Activated CD4-positive, alpha-beta memory T cell treated with anti-CD3 and anti-CD28 coated beads, Interleukin-2, amount 10 ng/mL, durations not matched to agents 7 days and 5 days (primary cell): ENCODE measurements at regions not wholly inside any gene's neighbourhood (a gene's known extent, or its start where the extent isn't known, plus 50 kb on each side); places are given as distances from the start of the nearest gene placed in this dataset.
"Not testable (repeated sequence)": the region's sequence is repeated elsewhere in the genome, so short reads cannot be mapped to it uniquely, and the experiment has no call there.

Experiments used
- CTCF ChIA-PET: fragments of 350-600 bp; sonication (Branson Sonifier 250); formaldehyde crosslinking; loops from one replicate; lab custom pipeline; 2021; ENCODE audit warnings: antibody characterized with exemption, inconsistent platforms; lab: Charles Lee
- POLR2A ChIA-PET: fragments of 350-600 bp; sonication (Branson Sonifier 250); formaldehyde crosslinking; loops from one replicate; lab custom pipeline; 2021; ENCODE audit warnings: antibody characterized with exemption; lab: Charles Lee
- DNase-seq: peaks from one replicate; pipeline ENCODE4 v3.0.0-alpha.2; 2020
- H3K27ac Mint-ChIP-seq: one replicate; pipeline ENCODE4 v1.8.0; 2021; ENCODE audit warnings: mild to moderate bottlenecking, mixed read lengths
- H3K27me3 Mint-ChIP-seq: one replicate; pipeline ENCODE4 v1.8.0; 2021; ENCODE audit warnings: mixed read lengths
- H3K36me3 Mint-ChIP-seq: one replicate; pipeline ENCODE4 v1.8.0; 2021; ENCODE audit warnings: low read depth, mixed read lengths
- H3K4me1 Mint-ChIP-seq: one replicate; pipeline ENCODE4 v1.8.0; 2021; ENCODE audit warnings: mixed read lengths
- H3K4me3 Mint-ChIP-seq: one replicate; pipeline ENCODE4 v1.8.0; 2021; ENCODE audit warnings: mild to moderate bottlenecking, mixed read lengths
- H3K9me3 Mint-ChIP-seq: one replicate; pipeline ENCODE4 v1.8.0; 2021; ENCODE audit warnings: mixed read lengths

DNA sequence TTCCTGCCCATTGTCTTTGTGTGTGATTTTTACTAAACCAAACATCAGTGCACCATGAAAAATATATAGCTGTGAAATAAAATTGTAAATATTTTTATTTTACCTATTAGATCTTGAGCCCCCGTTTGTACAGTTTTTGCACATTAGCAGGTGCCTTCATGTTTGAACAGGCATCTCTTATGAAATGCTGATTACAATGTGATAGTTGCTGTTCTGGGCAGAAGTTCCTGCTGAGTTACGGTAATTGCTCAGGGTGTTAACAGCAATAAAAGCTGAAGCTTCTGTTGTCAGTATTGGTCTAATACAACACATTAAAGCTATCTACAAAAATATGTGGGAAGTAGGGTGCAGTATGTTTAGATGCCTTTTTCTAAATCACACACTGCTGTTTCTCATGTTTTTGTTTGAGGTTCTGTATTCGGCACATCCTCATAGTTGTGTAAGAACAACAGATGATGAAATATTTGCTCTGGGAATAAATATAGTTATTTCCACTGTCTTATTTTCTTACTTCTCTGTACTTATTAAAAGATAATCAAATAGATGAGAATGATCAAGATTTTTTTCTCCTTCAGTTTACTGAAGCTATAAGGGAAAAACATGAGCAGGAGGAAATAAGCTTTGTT lies 173.8 kb upstream of the GOLGA6L22 start:
- H3K4me3 Mint-ChIP-seq, POLR2A ChIA-PET, DNase-seq, H3K9me3 Mint-ChIP-seq, H3K27me3 Mint-ChIP-seq, CTCF ChIA-PET, H3K36me3 Mint-ChIP-seq, H3K4me1 Mint-ChIP-seq, H3K27ac Mint-ChIP-seq: not testable (repeated sequence)

DNA sequence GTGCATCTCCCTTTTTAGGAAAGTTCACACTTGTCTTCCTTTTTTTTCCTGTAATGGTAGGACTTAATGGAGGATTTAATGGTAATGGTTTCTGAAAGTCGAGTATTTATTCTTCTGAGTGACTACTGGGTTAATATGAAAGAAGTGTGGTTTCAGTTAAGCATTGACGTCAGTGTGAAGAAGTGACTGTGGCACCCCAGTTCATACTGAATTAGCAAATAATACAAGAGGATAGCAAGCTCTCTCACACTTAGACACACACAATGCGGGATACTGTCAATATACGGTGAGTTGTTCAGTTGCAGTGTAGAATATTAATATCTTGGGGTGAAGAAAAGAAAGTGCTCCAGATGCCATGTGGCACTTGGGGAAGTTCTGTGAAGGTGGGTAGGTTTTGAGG lies 167.6 kb upstream of the GOLGA6L22 start:
- H3K36me3 Mint-ChIP-seq, POLR2A ChIA-PET, H3K4me3 Mint-ChIP-seq, DNase-seq, H3K27me3 Mint-ChIP-seq, H3K4me1 Mint-ChIP-seq, H3K9me3 Mint-ChIP-seq, H3K27ac Mint-ChIP-seq, CTCF ChIA-PET: not testable (repeated sequence)

DNA sequence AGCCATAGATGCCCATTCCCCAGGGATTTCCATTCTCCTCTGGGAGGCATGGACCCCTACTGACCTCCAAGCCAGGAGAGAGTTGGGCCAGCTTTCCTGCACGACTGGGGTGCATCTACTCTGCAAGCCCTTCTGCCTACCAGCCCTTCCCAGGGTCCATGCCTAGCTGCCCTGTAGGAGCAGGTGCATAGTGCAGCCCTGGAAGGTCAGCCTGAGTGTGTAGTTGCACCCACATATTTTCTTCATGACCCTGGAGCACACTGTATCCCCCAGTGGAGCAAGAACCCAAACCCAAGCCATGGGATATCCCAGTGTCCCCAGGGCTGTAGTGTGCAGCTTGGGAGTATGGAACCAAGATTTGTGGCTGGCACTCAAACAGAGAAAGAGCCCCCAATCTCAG lies 155.6 kb upstream of the GOLGA6L22 start:
- H3K4me3 Mint-ChIP-seq, DNase-seq, POLR2A ChIA-PET, H3K27me3 Mint-ChIP-seq, H3K9me3 Mint-ChIP-seq, H3K27ac Mint-ChIP-seq, H3K4me1 Mint-ChIP-seq, H3K36me3 Mint-ChIP-seq, CTCF ChIA-PET: not testable (repeated sequence)
